ENCODE measurements at regions not wholly inside any gene's neighbourhood (a gene's known extent, or its start where the extent isn't known, plus 50 kb on each side); places are given as distances from the start of the nearest gene placed in this dataset.
A peak's percentile ranks its signal among the peaks of the same experiment; 100 is the strongest.

GRCh38 chr1:90476994-90477393, 240.1 kb downstream of the BARHL2 start:
- Histone ChIP-seq H3K9me2 (ENCODE audit: insufficient read depth) (no peaks in the 10 kb centered on the region), H3K36me3 (ENCODE audit: insufficient read depth) (no peaks in the 10 kb centered on the region), H4K20me1 (replicated peaks; ENCODE audit: insufficient read depth) (no peaks in the 10 kb centered on the region), H3K4me2 (no peak overlapping the region), H3F3A (replicated peaks; ENCODE audit: low read depth) (no peaks in the 10 kb centered on the region), H3K4me1 (ENCODE audit: insufficient read depth) (no peaks in the 10 kb centered on the region), H3K27ac (ENCODE audit: low read depth) (no peak overlapping the region), H2AFZ (0 out of 2 replicates have a peak overlapping the region, but pooled peaks have one; percentile 6), H3K27me3 (ENCODE audit: insufficient read depth) (no peaks in the 10 kb centered on the region), H3K79me2 (replicated peaks; ENCODE audit: insufficient read depth) (no peaks in the 10 kb centered on the region), H3K4me3 (no peak overlapping the region)
- Mint-ChIP-seq H3K27me3 (ENCODE audit: insufficient read depth, low read depth, poor library complexity) (no peaks in the 10 kb centered on the region), H3K36me3 (ENCODE audit: low read depth) (no peaks in the 10 kb centered on the region), H3K27ac (no peak overlapping the region), H3K9me3 (no peaks in the 10 kb centered on the region), H3K4me1 (no peaks in the 10 kb centered on the region), H3K4me3 (no peak overlapping the region)
- no peak for ATAC-seq
- no peak for DNase-seq (ENCODE audit: low spot score)
- TF ChIP-seq REST (IDR thresholded peaks at IDR 0.05; ENCODE audit: unreplicated experiment) (no peak), ZNF114 (CRISPR knock-in tag; IDR thresholded peaks at IDR 0.05) (no peak), EZH2phosphoT487 (IDR thresholded peaks at IDR 0.05; ENCODE audit: unreplicated experiment) (no peak), CTCF (conservative IDR thresholded peaks at IDR 0.05; ENCODE audit: low read depth in 2 of 2) (no peak), ZNF331 (CRISPR knock-in tag; IDR thresholded peaks at IDR 0.05; ENCODE audit: low read depth) (no peak), NANOG (IDR thresholded peaks at IDR 0.05; ENCODE audit: borderline replicate concordance) (no peak), STAT1 (IDR thresholded peaks at IDR 0.05; ENCODE audit: unreplicated experiment) (no peak), EZH2 (IDR thresholded peaks at IDR 0.05; ENCODE audit: low read depth, unreplicated experiment) (no peak), POLR2AphosphoS5 (IDR thresholded peaks at IDR 0.05; ENCODE audit: low read depth) (no peak), CREB1 (CRISPR knock-in tag; IDR thresholded peaks at IDR 0.05; ENCODE audit: low read depth) (no peak), ETS1 (IDR thresholded peaks at IDR 0.05) (no peak), JUNB (IDR thresholded peaks at IDR 0.05; ENCODE audit: unreplicated experiment) (no peak), ZNF462 (CRISPR knock-in tag; IDR thresholded peaks at IDR 0.05) (no peak)

Data from GM23338 (cell line).